PC-3 (cell line): ENCODE measurements at regions not wholly inside any gene's neighbourhood (a gene's known extent, or its start where the extent isn't known, plus 50 kb on each side); places are given as distances from the start of the nearest gene placed in this dataset.
"Not testable (repeated sequence)": the region's sequence is repeated elsewhere in the genome, so short reads cannot be mapped to it uniquely, and the experiment has no call there.

Experiments used
- ATAC-seq: fragments of 200-7000 bp; cut with Tn5 transposase; 2 replicates; pipeline ENCODE4 v1.9.1; 2020; ENCODE audit warnings: mild to moderate bottlenecking, moderate library complexity
- BruUV-seq: library from RNA; stranded (reverse); fragments of 400-500 nt; replicated peaks from 2 replicates; lab custom pipeline; 2021; lab: Mats Ljungman, UMichigan
- CTCF ChIA-PET: fragments of 300-600 bp; sonication (Branson Sonifier 250); formaldehyde crosslinking; loops from one replicate; lab custom pipeline; 2022; ENCODE audit warnings: antibody characterized with exemption; lab: Charles Lee
- POLR2A ChIA-PET: fragments of 300-600 bp; sonication (Branson Sonifier 250); formaldehyde crosslinking; loops from one replicate; lab custom pipeline; 2022; ENCODE audit warnings: antibody characterized with exemption; ENCODE audit not compliant: unreplicated experiment; lab: Charles Lee
- DNase-seq: peaks from one replicate; pipeline ENCODE4 v3.0.0-alpha.2; 2015
- H2AFZ ChIP-seq: fragments of 300-600 bp; sonication (generic); 2 replicates; pipeline ENCODE4 v1.6.0; 2016; ENCODE audit warnings: antibody characterized with exemption, low read length
- H3F3A ChIP-seq: fragments of 300-600 bp; sonication (generic); one replicate; pipeline ENCODE4 v1.6.0; 2017; ENCODE audit warnings: antibody characterized with exemption, low read length, control low read depth, mild to moderate bottlenecking; ENCODE audit not compliant: unreplicated experiment
- H3K27ac ChIP-seq: fragments of 300-600 bp; sonication (generic); 2 replicates; pipeline ENCODE4 v1.5.1; 2016; ENCODE audit warnings: mild to moderate bottlenecking, low read length
- H3K27me3 ChIP-seq: fragments of 300-600 bp; sonication (generic); 2 replicates; pipeline ENCODE4 v1.6.1; 2016; ENCODE audit warnings: low read length, mixed read lengths
- H3K36me3 ChIP-seq: fragments of 300-600 bp; sonication (generic); 2 replicates; pipeline ENCODE4 v1.6.1; 2016; ENCODE audit warnings: low read depth, mixed run types, low read length, mixed read lengths
- H3K4me1 ChIP-seq: fragments of 300-600 bp; sonication (generic); 2 replicates; pipeline ENCODE4 v1.5.1; 2016; ENCODE audit warnings: low read length; ENCODE audit not compliant: insufficient read depth
- H3K4me2 ChIP-seq: fragments of 300-600 bp; sonication (generic); 2 replicates; pipeline ENCODE4 v1.6.0; 2016; ENCODE audit warnings: low read length
- H3K4me3 ChIP-seq: fragments of 300-600 bp; sonication (generic); 2 replicates; pipeline ENCODE4 v1.5.1; 2016; ENCODE audit warnings: mild to moderate bottlenecking, low read length, mixed read lengths
- H3K79me2 ChIP-seq: fragments of 300-600 bp; sonication (generic); 2 replicates; pipeline ENCODE4 v1.6.1; 2017; ENCODE audit warnings: low read length, mixed read lengths
- H3K9ac ChIP-seq: fragments of 300-600 bp; sonication (generic); 2 replicates; pipeline ENCODE4 v1.6.0; 2016; ENCODE audit warnings: mild to moderate bottlenecking, low read length
- H3K9me2 ChIP-seq: fragments of 300-600 bp; sonication (generic); replicated peaks from 2 replicates; pipeline ENCODE4 v1.6.1; 2016; ENCODE audit warnings: mixed run types, low read length, mixed read lengths
- H3K9me3 ChIP-seq: fragments of 300-600 bp; sonication (generic); 2 replicates; pipeline ENCODE4 v1.6.1; 2016; ENCODE audit warnings: low read length, mixed read lengths
- H4K20me1 ChIP-seq: fragments of 300-600 bp; sonication (generic); 2 replicates; pipeline ENCODE4 v1.6.1; 2016; ENCODE audit warnings: low read length, mixed read lengths
- CTCF ChIP-seq: fragments of 300-600 bp; sonication (generic); conservative IDR thresholded peaks from 2 replicates; pipeline ENCODE4 v1.5.1; 2017; ENCODE audit warnings: antibody characterized with exemption, low read depth, mild to moderate bottlenecking, low read length
- EZH2 ChIP-seq: fragments of 300-600 bp; sonication (generic); IDR thresholded peaks from one replicate; pipeline ENCODE4 v1.6.1; 2017; ENCODE audit warnings: antibody characterized with exemption, mild to moderate bottlenecking, low read length; ENCODE audit not compliant: unreplicated experiment
- EZH2phosphoT487 ChIP-seq: fragments of 300-600 bp; sonication (generic); IDR thresholded peaks from 2 replicates; pipeline ENCODE4 v1.6.1; 2018; ENCODE audit warnings: mild to moderate bottlenecking, antibody characterized with exemption, low read length, borderline replicate concordance
- intact Hi-C: fragments of 100-400 bp; cut with micrococcal nuclease; formaldehyde crosslinking; loops from 2 replicates; pipeline ENCODE4 v1.9.0; 2023

- Histone ChIP-seq H3K36me3 (no peaks in the 10 kb centered on the region), H3K4me2 (no peak overlapping the region)
These were observed 185.5 kb downstream of the CEP135 start for GRCh38 chr4:56134266-56134665.

GRCh38 chr4:56132835-56133234 is 184.1 kb downstream of the CEP135 start:
- no peaks in the 10 kb centered on the region for H3K9me2 ChIP-seq
- CTCF ChIA-PET = no interaction called here
- no peaks in the 10 kb centered on the region for H4K20me1 ChIP-seq
- H3K9ac ChIP-seq = no peak overlapping the region
- no peaks in the 10 kb centered on the region for H3K9me3 ChIP-seq
- H3K4me2 ChIP-seq = no peak overlapping the region
- intact Hi-C loops = no loop called here
- H3K79me2 ChIP-seq = no peaks in the 10 kb centered on the region
- ATAC-seq (no peak), DNase-seq (no peak)
- POLR2A ChIA-PET = no interaction called here
- BruUV-seq = no TSS peak
- H3K4me3 ChIP-seq = no peak overlapping the region
- TF ChIP-seq EZH2phosphoT487 (no peak), EZH2 (no peak), CTCF (no peak)
- H3K27ac ChIP-seq = no peak overlapping the region
- H3F3A ChIP-seq = no peaks in the 10 kb centered on the region
- no peaks in the 10 kb centered on the region for H3K27me3 ChIP-seq
- H3K36me3 ChIP-seq = no peaks in the 10 kb centered on the region
- H3K4me1 ChIP-seq = peaks cover 2% of the 10 kb centered on the region; the same call in 1 of the 2 replicates
- H2AFZ ChIP-seq = no peak overlapping the region

More at GRCh38 chr4:56134266-56134665, 185.5 kb downstream of the CEP135 start:
- Histone ChIP-seq H2AFZ (no peak overlapping the region), H3K27ac (no peak overlapping the region), H4K20me1 (no peaks in the 10 kb centered on the region), H3F3A (no peaks in the 10 kb centered on the region), H3K4me3 (no peak overlapping the region), H3K9ac (no peak overlapping the region), H3K9me2 (no peaks in the 10 kb centered on the region), H3K4me1 (no peaks in the 10 kb centered on the region), H3K79me2 (no peaks in the 10 kb centered on the region), H3K9me3 (no peaks in the 10 kb centered on the region), H3K27me3 (peaks cover 2% of the 10 kb centered on the region; the same call in 1 of the 2 replicates)
- intact Hi-C loops = no loop called here
- DNase-seq (no peak), ATAC-seq (no peak)
- ChIA-PET POLR2A (no interaction called here), CTCF (no interaction called here)
- TF ChIP-seq EZH2 (no peak), EZH2phosphoT487 (no peak), CTCF (no peak)
- no TSS peak for BruUV-seq

- intact Hi-C loops, H3K4me3 ChIP-seq, H3K9me2 ChIP-seq, DNase-seq, H3K9ac ChIP-seq, H3K36me3 ChIP-seq, H3K79me2 ChIP-seq, H3K27me3 ChIP-seq, ATAC-seq, BruUV-seq, H3K27ac ChIP-seq, H4K20me1 ChIP-seq, H3K4me2 ChIP-seq, H3K9me3 ChIP-seq, CTCF ChIA-PET, H2AFZ ChIP-seq, POLR2A ChIA-PET, H3K4me1 ChIP-seq, H3F3A ChIP-seq: not testable (repeated sequence)
These were observed 183.4 kb downstream of the CEP135 start for GRCh38 chr4:56132188-56132587.
